ENCODE measurements at regions not wholly inside any gene's neighbourhood (a gene's known extent, or its start where the extent isn't known, plus 50 kb on each side); places are given as distances from the start of the nearest gene placed in this dataset.
A peak's percentile ranks its signal among the peaks of the same experiment; 100 is the strongest.

DNA sequence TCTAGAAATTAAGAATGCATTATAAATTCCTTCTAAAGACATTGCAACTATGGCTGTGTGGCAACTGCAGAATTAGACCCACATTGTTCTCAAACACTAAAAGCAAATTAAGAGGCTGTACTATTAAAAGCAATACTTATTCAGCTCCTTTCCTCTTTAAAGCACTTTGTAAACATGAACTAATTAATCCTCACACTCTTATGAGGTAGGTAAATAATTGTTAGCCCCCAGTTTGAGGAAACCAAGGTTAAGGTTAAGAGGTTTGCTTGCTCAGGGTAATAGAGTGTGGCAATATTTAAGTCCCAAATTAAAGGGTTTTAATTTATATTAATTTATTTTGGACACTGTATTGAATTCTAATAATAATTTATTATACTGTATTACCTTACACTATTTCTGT is 553.8 kb downstream of the LRRIQ3 start:
- no peak for DNase-seq (ENCODE audit: low spot score)

DNA sequence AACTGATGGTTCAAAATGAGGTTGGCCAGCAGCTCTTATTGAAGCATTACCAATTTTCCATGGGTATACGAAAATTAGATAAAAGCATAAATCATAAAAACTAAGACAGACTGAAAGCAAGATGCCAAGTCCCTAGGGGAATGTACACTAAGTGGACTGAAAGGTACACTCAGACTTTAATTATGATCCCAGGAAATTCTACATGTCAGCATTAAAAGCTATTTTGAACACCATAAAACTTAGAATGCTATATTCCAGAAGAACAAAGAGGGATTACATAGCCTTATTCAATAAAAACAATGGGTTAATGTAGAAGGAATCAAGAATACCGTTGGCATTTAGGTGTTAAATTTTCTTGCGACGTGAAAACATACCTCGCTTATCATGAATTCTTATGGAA is 558.5 kb downstream of the LRRIQ3 start:
- no peak for DNase-seq (ENCODE audit: low spot score)

DNA sequence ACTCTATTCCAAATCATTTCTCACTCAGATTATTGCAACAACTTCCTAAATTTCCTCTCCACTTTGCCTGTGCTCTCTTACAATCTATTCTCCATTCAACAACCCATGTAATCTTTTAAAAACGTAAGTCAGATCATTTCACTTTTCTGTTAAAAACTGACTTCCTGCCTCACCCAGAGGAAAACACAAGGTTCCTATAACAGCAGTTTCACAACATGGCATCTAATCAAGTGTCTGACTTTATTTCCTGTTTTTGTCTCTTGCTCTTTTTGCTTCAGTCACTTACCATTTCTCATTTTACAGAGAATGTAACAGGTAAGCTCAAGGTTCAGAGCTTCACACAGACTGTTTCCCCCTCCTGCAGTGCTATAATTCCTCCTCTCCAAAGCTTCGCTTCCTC is 560.7 kb downstream of the LRRIQ3 start:
- DNase-seq (ENCODE audit: low spot score) = no peak

DNA sequence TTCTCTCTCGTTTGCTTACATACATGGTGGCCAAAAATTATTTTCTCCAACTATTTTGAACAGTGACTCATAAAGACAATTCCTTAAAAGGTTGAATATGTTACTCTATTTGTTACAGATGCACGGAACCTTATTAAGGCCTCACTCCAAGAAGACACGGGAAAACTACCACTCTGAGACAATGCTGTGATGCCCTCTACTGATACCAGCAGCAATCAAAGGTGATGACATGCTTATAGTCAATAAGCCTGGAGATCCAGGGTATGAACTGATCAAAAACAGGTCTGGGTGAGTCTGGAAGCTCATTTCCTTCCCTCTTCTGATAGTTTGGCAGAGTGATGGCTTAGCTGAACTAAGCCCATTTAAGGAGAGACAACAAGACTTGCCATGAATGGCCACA is 563.0 kb downstream of the LRRIQ3 start:
- DNase-seq (ENCODE audit: low spot score) = no peak

DNA sequence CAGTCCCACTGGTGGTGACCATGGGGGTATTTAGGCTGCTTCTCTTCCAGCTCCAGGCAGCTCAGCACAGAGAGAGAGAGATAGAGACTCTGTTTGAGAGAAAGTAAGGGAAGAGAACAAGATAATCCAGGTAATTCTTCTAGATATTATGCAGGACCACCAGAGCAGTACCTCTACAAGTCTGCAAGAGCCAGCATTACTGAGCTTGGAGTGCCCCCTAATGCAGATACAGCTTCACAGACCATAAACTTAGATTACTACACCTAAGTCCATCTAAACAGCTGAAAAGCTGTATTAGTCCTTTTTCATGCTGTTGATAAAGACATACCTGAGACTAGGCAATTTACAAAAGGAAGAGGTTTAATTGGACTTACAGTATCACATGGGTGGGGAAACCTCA is 570.3 kb downstream of the LRRIQ3 start:
- no peak for DNase-seq (ENCODE audit: low spot score)

- no peak for DNase-seq (ENCODE audit: low spot score)
Observed at GRCh38 chr1:73626326-73626725, 571.6 kb downstream of the LRRIQ3 start.

GRCh38 chr1:73623946-73624345 is 574.0 kb downstream of the LRRIQ3 start:
- no peak for DNase-seq (ENCODE audit: low spot score)

- DNase-seq (ENCODE audit: low spot score) = no peak
Observed at GRCh38 chr1:73617145-73617544, 580.8 kb downstream of the LRRIQ3 start.

DNA sequence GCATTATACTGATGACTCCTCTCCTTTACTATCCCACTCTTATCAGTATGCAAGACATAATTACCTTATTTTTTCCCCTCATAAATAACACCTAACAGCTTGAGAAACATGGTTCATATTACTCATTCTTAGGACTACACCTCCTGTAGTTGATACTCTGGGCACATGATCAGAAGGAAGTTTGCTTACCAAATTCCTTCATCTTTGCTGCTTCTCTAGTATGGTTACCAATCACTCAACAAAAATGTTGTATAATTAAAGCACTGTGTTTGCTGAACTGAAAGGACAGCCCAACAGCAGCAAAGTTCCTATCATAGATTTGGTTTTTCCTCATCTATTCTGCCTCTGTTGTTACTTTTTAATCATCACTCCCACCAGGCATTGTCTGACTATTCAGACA is 586.3 kb downstream of the LRRIQ3 start:
- DNase-seq (ENCODE audit: low spot score) = no peak

GRCh38 chr1:73604739-73605138 is 593.2 kb downstream of the LRRIQ3 start:
- no peak for DNase-seq (ENCODE audit: low spot score)

DNA sequence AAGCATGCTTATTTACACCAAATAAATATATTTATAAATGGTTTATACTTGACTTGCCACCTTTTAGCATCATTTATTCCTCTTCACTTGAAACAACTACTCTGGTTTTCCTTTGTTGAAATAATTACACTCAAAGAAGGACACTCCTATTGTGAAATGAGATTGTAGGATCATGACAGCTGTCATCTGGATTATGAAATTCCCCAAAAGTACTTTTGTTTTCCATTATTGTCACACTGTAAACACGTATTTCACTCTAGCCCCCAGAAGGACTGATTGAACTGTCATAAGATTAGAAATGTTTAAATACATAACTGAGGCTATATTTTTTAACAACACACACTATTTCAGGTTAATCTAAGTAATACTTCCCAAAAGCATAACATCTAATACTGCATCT is 593.8 kb downstream of the LRRIQ3 start:
- DNase-seq (ENCODE audit: low spot score) = no peak

DNA sequence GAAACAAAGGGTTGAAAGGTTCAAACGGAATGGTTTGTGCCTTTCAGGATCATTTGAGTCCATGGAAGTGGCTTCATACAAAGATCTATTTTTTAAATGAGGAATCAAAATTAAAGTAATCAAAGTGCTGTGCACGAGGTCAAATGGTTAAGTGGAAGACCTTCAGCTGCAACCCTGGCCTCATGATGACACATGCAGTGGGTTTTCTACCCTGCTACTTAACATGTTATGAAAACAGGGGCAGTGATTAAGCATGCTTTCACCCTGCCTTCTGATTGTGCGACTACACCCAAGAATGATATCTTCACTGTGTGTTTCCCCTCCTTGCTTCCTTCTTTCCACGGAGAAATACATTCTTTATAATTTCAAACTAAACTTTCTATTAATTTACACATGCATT is 604.2 kb downstream of the LRRIQ3 start:
- no peak for DNase-seq (ENCODE audit: low spot score)

DNA sequence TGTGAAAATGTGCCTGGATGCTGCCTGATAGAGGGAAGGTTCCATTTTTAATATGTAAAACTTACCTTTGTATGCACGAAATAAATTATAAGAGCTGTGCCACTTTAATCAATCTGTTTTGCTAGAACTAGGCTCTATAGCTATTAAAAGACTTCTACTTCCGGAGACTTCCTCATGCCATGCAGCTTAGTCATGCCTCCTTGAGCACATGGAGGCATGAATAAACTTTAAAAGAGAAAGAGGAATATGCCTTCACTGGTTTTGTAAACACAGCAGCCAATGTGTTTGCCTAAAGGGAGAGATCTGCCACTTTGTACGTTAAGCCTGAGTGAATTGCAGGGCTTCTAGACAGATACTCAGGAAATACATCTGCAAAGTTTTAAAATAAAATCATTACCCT is 604.6 kb downstream of the LRRIQ3 start:
- no peak for DNase-seq (ENCODE audit: low spot score)

DNA sequence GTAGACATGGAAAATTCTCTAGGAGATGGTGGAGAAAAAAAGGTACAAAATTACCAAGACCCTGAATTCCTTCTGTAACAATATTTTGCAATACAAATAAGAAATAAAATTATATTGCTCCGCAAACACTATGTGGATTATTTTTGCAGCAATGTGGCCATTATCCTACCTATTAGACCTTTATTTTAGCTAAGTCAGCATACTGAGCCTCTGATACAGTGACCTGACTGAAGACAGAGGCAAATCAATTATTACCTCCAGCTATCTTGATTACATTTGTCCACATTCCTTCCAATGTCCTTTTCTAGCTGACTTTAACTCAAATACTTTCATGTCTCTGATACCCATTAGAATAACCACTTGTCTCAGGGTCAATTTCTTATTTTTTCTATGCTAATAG is 610.9 kb downstream of the LRRIQ3 start:
- no peak for DNase-seq (ENCODE audit: low spot score)

GRCh38 chr1:73577206-73577605 is 620.8 kb downstream of the LRRIQ3 start:
- DNase-seq (ENCODE audit: low spot score) = no peak

GRCh38 chr1:73576083-73576482 is 621.9 kb downstream of the LRRIQ3 start:
- DNase-seq (ENCODE audit: low spot score) = no peak

GRCh38 chr1:73564294-73564693 is 633.7 kb downstream of the LRRIQ3 start:
- DNase-seq (ENCODE audit: low spot score) = no peak

GRCh38 chr1:73556270-73556669 is 641.7 kb downstream of the LRRIQ3 start:
- peak; percentile 3 for DNase-seq (ENCODE audit: low spot score)

- no peak for DNase-seq (ENCODE audit: low spot score)
Observed at GRCh38 chr1:73537400-73537799, 660.6 kb downstream of the LRRIQ3 start.

DNA sequence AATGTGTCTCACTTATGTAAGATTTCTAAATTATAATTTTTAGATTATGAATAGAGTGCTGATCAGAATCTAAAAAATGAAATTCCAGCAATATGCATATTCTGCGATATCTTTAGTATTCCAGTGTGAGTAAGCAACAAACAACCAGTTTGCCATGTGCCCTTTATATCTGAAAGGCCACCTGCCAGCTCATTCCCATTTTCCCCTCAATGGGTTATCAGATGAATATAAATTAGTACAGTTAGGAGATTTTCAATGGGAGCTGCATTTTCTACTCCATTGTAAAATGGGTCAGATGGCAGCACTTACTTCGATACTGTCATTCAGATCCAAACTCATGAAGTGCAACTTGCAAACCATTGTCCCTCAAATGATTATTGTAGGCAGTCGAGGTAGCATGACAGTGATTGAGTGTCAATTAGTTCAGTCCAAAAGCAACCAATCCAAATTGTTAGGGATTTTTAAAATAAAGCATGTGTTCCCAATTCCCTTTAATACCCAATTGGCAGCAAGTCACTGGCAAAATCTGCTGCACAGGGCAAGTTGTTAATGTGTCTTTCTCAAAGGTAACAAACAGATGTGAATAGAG is 680.3 kb downstream of the LRRIQ3 start:
- DNase-seq (ENCODE audit: low spot score) = no peak

DNA sequence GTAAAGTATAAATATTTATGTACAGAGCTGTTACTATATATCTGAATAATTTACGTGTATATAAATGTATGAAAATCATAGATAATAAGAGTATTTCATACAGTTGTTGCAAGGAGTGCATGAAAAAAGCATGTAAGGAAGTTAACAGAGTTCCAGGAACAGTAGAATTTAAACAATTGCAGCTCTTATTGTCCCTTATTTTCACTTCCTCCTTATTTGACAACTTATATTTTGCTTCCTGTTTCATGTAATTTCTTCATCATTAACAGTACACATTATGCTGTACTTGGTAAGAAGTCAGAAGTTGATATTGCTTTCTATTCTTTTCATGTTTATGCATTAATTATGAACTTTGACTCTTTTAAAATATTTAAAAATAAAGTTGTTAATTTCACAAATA is 681.5 kb downstream of the LRRIQ3 start:
- no peak for DNase-seq (ENCODE audit: low spot score)

- DNase-seq (ENCODE audit: low spot score) = no peak
Observed at GRCh38 chr1:73511038-73511437, 686.9 kb downstream of the LRRIQ3 start.

DNA sequence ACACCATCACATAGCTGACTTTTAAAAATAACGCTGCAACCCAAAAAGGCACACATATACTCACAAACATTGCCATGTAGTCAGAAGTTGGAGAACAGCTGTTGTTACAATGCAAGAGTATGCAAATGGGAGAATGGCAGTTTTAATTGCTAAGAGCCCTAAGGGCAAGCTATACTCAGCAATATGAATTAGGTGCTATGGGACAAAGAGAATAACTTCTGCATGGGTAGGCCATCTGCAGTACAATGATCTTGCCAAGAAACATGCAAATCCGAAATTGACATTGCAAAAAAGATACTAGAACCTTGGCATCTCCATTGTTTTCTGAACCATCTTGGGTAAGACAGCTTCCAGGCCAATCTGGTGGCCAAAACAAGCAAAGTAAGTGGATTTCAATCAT is 697.8 kb downstream of the LRRIQ3 start:
- DNase-seq (ENCODE audit: low spot score) = no peak

- DNase-seq (ENCODE audit: low spot score) = no peak
Observed at GRCh38 chr1:73499671-73500070, 698.3 kb downstream of the LRRIQ3 start.

DNA sequence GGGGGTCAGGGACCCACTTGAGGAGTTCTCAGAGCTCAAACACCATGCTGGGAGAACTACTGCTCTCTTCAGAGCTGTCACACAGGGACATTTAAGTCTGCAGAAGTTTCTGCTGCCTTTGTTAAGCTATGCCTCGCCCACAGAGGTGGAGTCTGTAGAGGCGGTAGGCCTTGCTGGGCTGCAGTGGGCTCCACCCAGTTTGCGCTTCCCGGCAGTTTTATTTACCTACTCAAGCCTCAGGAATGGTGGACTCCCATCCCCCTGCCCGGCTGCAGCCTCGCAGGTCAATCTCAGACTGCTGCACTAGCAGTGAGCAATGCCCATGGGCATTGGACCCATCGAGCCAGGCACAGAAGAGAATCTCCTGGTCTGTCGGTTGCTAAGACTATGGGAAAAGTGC is 706.4 kb downstream of the LRRIQ3 start:
- DNase-seq (ENCODE audit: low spot score) = no peak

Data from hematopoietic multipotent progenitor cell treated with erythropoietin and hydrocortisone succinate and interleukin-3 and kit ligand, for 15 days (in vitro differentiated cells).